NB4 (cell line): ENCODE measurements at regions not wholly inside any gene's neighbourhood (a gene's known extent, or its start where the extent isn't known, plus 50 kb on each side); places are given as distances from the start of the nearest gene placed in this dataset.

Source experiments
- CTCF ChIP-seq: IDR thresholded peaks from one replicate; pipeline ENCODE4 v1.5.1; 2012; ENCODE audit warnings: low read depth, low read length
- MAX ChIP-seq: IDR thresholded peaks from 2 replicates; pipeline ENCODE4 v1.6.1; 2011; ENCODE audit warnings: low read depth, low read length
- MYC ChIP-seq: IDR thresholded peaks from 2 replicates; pipeline ENCODE4 v1.6.1; 2011; ENCODE audit warnings: low read depth, low read length
- POLR2A ChIP-seq: IDR thresholded peaks from 2 replicates; pipeline ENCODE4 v1.6.1; 2011; ENCODE audit warnings: mild to moderate bottlenecking; ENCODE audit not compliant: insufficient read length; ENCODE audit errors: extremely low read depth

- TF ChIP-seq POLR2A (no peak), CTCF (no peak), MYC (no peak), MAX (no peak)
Measured at GRCh38 chr18:34314847-34315246, 90.1 kb upstream of the NOL4 start.
